OCI-LY7 (cell line): ENCODE measurements at regions not wholly inside any gene's neighbourhood (a gene's known extent, or its start where the extent isn't known, plus 50 kb on each side); places are given as distances from the start of the nearest gene placed in this dataset.

Experiments used
- BruUV-seq: library from RNA; stranded (reverse); fragments of 400-500 nt; replicated peaks from 2 replicates; lab custom pipeline; 2021; lab: Mats Ljungman, UMichigan
- CTCF ChIA-PET: fragments of 300-600 bp; sonication (Branson Sonifier 250); formaldehyde crosslinking; loops from one replicate; lab custom pipeline; 2022; ENCODE audit warnings: antibody characterized with exemption; ENCODE audit not compliant: unreplicated experiment; lab: Charles Lee
- POLR2A ChIA-PET: fragments of 300-600 bp; sonication (Branson Sonifier 250); formaldehyde crosslinking; loops from one replicate; lab custom pipeline; 2022; ENCODE audit warnings: antibody characterized with exemption; lab: Charles Lee
- DNase-seq: peaks from one replicate; pipeline ENCODE4 v3.0.0-alpha.2; 2015; ENCODE audit warnings: low spot score
- H2AFZ ChIP-seq: fragments of 200-600 bp; sonication (generic), shearing (Covaris generic); 2 replicates; pipeline ENCODE4 v1.6.1; 2014; ENCODE audit warnings: mild to moderate bottlenecking, antibody characterized with exemption, low read length, moderate library complexity
- H3K27ac ChIP-seq: fragments of 200-600 bp; sonication (generic); 2 replicates; pipeline ENCODE4 v1.5.1; 2014; ENCODE audit warnings: mixed run types, low read depth, mild to moderate bottlenecking, moderate library complexity, low read length, inconsistent platforms; ENCODE audit not compliant: poor library complexity, severe bottlenecking
- H3K36me3 ChIP-seq: fragments of 200-600 bp; sonication (generic); 2 replicates; pipeline ENCODE4 v1.6.1; 2014; ENCODE audit warnings: mild to moderate bottlenecking, antibody characterized with exemption, low read length, moderate library complexity, mixed read lengths; ENCODE audit not compliant: insufficient read depth
- H3K4me1 ChIP-seq: fragments of 200-600 bp; sonication (generic); 2 replicates; pipeline ENCODE4 v1.5.1; 2014; ENCODE audit warnings: mild to moderate bottlenecking, low read length; ENCODE audit not compliant: insufficient read depth, poor library complexity, severe bottlenecking
- H3K4me2 ChIP-seq: fragments of 200-600 bp; sonication (generic); 2 replicates; pipeline ENCODE4 v1.6.1; 2014; ENCODE audit warnings: mild to moderate bottlenecking, low read length
- H3K4me3 ChIP-seq: fragments of 200-600 bp; sonication (generic); 2 replicates; pipeline ENCODE4 v1.5.1; 2014; ENCODE audit warnings: mild to moderate bottlenecking, low read depth, low read length; ENCODE audit not compliant: poor library complexity, severe bottlenecking
- H3K79me2 ChIP-seq: fragments of 200-600 bp; sonication (generic); 2 replicates; pipeline ENCODE4 v1.6.1; 2016; ENCODE audit warnings: low read depth, mild to moderate bottlenecking, low read length, moderate library complexity, mixed read lengths; ENCODE audit not compliant: insufficient read depth
- H3K9me2 ChIP-seq: fragments of 200-600 bp; sonication (generic); 2 replicates; pipeline ENCODE4 v1.6.1; 2016; ENCODE audit warnings: mild to moderate bottlenecking, low read length, mixed read lengths; ENCODE audit not compliant: insufficient read depth
- H3K9me3 ChIP-seq: fragments of 200-600 bp; sonication (generic); 2 replicates; pipeline ENCODE4 v1.6.1; 2014; ENCODE audit warnings: mild to moderate bottlenecking, mixed run types, low read length, mixed read lengths
- H4K20me1 ChIP-seq: fragments of 200-600 bp; sonication (generic); 2 replicates; pipeline ENCODE4 v1.6.1; 2014; ENCODE audit warnings: mild to moderate bottlenecking, antibody characterized with exemption, low read length, moderate library complexity, mixed read lengths; ENCODE audit not compliant: insufficient read depth
- CTCF ChIP-seq: fragments of 200-600 bp; sonication (generic); conservative IDR thresholded peaks from 2 replicates; pipeline ENCODE4 v1.5.1; 2014; ENCODE audit warnings: mild to moderate bottlenecking, antibody characterized with exemption, low read length, moderate library complexity, mixed read lengths
- EZH2phosphoT487 ChIP-seq: fragments of 200-600 bp; sonication (generic); IDR thresholded peaks from 2 replicates; pipeline ENCODE4 v1.6.1; 2018; ENCODE audit warnings: low read depth, borderline replicate concordance, mild to moderate bottlenecking, mixed run types, antibody characterized with exemption, low read length, moderate library complexity, mixed read lengths
- intact Hi-C: fragments of 100-400 bp; cut with micrococcal nuclease; formaldehyde crosslinking; loops from one replicate; pipeline ENCODE4 v1.10.0; 2022; ENCODE audit not compliant: unreplicated experiment

- ChIA-PET CTCF (no interaction called here), POLR2A (no interaction called here)
- Histone ChIP-seq H3K4me2 (no peak overlapping the region), H3K9me2 (no peaks in the 10 kb centered on the region), H3K36me3 (no peaks in the 10 kb centered on the region), H3K4me1 (no peaks in the 10 kb centered on the region), H3K9me3 (no peaks in the 10 kb centered on the region), H3K4me3 (no peak overlapping the region), H4K20me1 (no peaks in the 10 kb centered on the region), H3K27ac (no peak overlapping the region), H3K79me2 (no peaks in the 10 kb centered on the region), H2AFZ (no peak overlapping the region)
- no TSS peak for BruUV-seq
- TF ChIP-seq EZH2phosphoT487 (no peak), CTCF (no peak)
- intact Hi-C loops: no loop called here
- no peak for DNase-seq
These were observed 159.5 kb downstream of the CYP26B1 start for GRCh38 chr2:71988170-71988569.

GRCh38 chr2:71976685-71977084, 171.0 kb downstream of the CYP26B1 start:
- no peaks in the 10 kb centered on the region for H3K4me1 ChIP-seq
- H3K36me3 ChIP-seq: no peaks in the 10 kb centered on the region
- no peaks in the 10 kb centered on the region for H4K20me1 ChIP-seq
- no peak for DNase-seq
- BruUV-seq: no TSS peak
- H3K4me2 ChIP-seq: no peak overlapping the region
- no peak overlapping the region for H3K4me3 ChIP-seq
- ChIA-PET CTCF (no interaction called here), POLR2A (no interaction called here)
- intact Hi-C loops: no loop called here
- TF ChIP-seq EZH2phosphoT487 (no peak), CTCF (no peak)
- no peaks in the 10 kb centered on the region for H3K79me2 ChIP-seq
- H3K27ac ChIP-seq: no peak overlapping the region
- no peaks in the 10 kb centered on the region for H3K9me2 ChIP-seq
- H3K9me3 ChIP-seq: no peaks in the 10 kb centered on the region
- H2AFZ ChIP-seq: no peak overlapping the region

- POLR2A ChIA-PET: no interaction called here
- H3K4me2 ChIP-seq: no peak overlapping the region
- CTCF ChIA-PET: no interaction called here
- intact Hi-C loops: no loop called here
- no peaks in the 10 kb centered on the region for H3K36me3 ChIP-seq
- H3K4me3 ChIP-seq: no peak overlapping the region
- no peaks in the 10 kb centered on the region for H3K9me3 ChIP-seq
- TF ChIP-seq CTCF (no peak), EZH2phosphoT487 (no peak)
- no peaks in the 10 kb centered on the region for H4K20me1 ChIP-seq
- H3K4me1 ChIP-seq: no peaks in the 10 kb centered on the region
- no peak overlapping the region for H2AFZ ChIP-seq
- no peak for DNase-seq
- BruUV-seq: no TSS peak
- H3K79me2 ChIP-seq: no peaks in the 10 kb centered on the region
- no peak overlapping the region for H3K27ac ChIP-seq
- no peaks in the 10 kb centered on the region for H3K9me2 ChIP-seq
These were observed 172.8 kb downstream of the CYP26B1 start for GRCh38 chr2:71974846-71975245.
